Kidney (tissue), 13 donors: ENCODE measurements at regions not wholly inside any gene's neighbourhood (a gene's known extent, or its start where the extent isn't known, plus 50 kb on each side); places are given as distances from the start of the nearest gene placed in this dataset.

Experiments
- DNase-seq, 5 donors: peaks; one replicate each; pipeline ENCODE4 v3.0.0-alpha.2; 2013 to 2020
- FAIRE-seq: peaks from 2 replicates; lab custom pipeline; 2012; peaks lifted over from hg19 to GRCh38; lab: Jason Lieb, UNC
- H3K27ac ChIP-seq, 2 donors: one replicate each; pipeline ENCODE4 v1.7.0; 2013; ENCODE audit warnings: low read depth in 2 of 2, low read length in 2 of 2, inconsistent platforms in 1 of 2
- H3K27me3 ChIP-seq: one replicate; pipeline ENCODE4 v1.7.1; 2013; ENCODE audit warnings: low read length, inconsistent platforms; ENCODE audit not compliant: control insufficient read depth, insufficient read depth
- H3K36me3 ChIP-seq, 3 donors: one replicate each; pipeline versions ENCODE4 v1.7.0 to v1.7.1; 2013; ENCODE audit warnings: low read length in 3 of 3, control low read depth in 1 of 3, inconsistent platforms in 1 of 3; ENCODE audit not compliant: insufficient read depth in 3 of 3, control insufficient read depth in 2 of 3
- H3K4me1 ChIP-seq, 3 donors: one replicate each; pipeline versions ENCODE4 v1.7.0 to v1.7.1; 2013; ENCODE audit warnings: low read length in 3 of 3, inconsistent platforms in 1 of 3, low read depth in 1 of 3; ENCODE audit not compliant: control insufficient read depth in 2 of 3, insufficient read depth in 2 of 3
- H3K4me3 ChIP-seq, 3 donors: one replicate each; pipeline versions ENCODE4 v1.7.0 to v1.8.1; 2013; ENCODE audit warnings: low read length in 3 of 3, control low read depth in 1 of 3, inconsistent platforms in 1 of 3
- H3K9ac ChIP-seq, 3 donors: one replicate each; pipeline versions ENCODE4 v1.7.0 to v1.7.1; 2013; ENCODE audit warnings: low read length in 3 of 3, control low read depth in 1 of 3, inconsistent platforms in 1 of 3
- H3K9me3 ChIP-seq, 3 donors: one replicate each; pipeline versions ENCODE4 v1.7.0 to v1.7.1; 2013; ENCODE audit warnings: low read length in 3 of 3, control low read depth in 1 of 3, inconsistent platforms in 1 of 3; ENCODE audit not compliant: control insufficient read depth in 2 of 3, insufficient read depth in 1 of 3
- intact Hi-C: fragments of 100-400 bp; cut with DNase I; formaldehyde crosslinking; loops from one replicate; pipeline ENCODE4 v1.11.1; 2022
- TF ChIP-seq, protein P1 (sequence below): IDR thresholded peaks from 3 replicates; pipeline ENCODE4 v1.5.1; 2012; ENCODE audit warnings: mild to moderate bottlenecking, moderate library complexity, borderline replicate concordance; ENCODE audit not compliant: insufficient read depth; ENCODE audit errors: extremely low read depth
- donor health status: control.
- donor health status: control.
- donor health status: control.
- donor health status: control.
- donor health status: control.
- donor health status: DM: yes; HTN: yes; CAD: no.
- donor health status: Normal renal cell carcinoma (clear cell type).

- TF ChIP-seq, protein P1, sequence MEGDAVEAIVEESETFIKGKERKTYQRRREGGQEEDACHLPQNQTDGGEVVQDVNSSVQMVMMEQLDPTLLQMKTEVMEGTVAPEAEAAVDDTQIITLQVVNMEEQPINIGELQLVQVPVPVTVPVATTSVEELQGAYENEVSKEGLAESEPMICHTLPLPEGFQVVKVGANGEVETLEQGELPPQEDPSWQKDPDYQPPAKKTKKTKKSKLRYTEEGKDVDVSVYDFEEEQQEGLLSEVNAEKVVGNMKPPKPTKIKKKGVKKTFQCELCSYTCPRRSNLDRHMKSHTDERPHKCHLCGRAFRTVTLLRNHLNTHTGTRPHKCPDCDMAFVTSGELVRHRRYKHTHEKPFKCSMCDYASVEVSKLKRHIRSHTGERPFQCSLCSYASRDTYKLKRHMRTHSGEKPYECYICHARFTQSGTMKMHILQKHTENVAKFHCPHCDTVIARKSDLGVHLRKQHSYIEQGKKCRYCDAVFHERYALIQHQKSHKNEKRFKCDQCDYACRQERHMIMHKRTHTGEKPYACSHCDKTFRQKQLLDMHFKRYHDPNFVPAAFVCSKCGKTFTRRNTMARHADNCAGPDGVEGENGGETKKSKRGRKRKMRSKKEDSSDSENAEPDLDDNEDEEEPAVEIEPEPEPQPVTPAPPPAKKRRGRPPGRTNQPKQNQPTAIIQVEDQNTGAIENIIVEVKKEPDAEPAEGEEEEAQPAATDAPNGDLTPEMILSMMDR = no peak
- H3K27me3 ChIP-seq = no peaks in the 10 kb centered on the region
- no peak for FAIRE-seq
- no peak overlapping the region for H3K27ac ChIP-seq
- no peaks in the 10 kb centered on the region for H3K9me3 ChIP-seq
- H3K4me3 ChIP-seq = peak overlapping the region in 1 of 3 donors; percentile 26
- no peak overlapping the region for H3K9ac ChIP-seq
- H3K4me1 ChIP-seq = peaks cover 0 to 2% (median 0%) of the 10 kb centered on the region in 3 donors
- DNase-seq = peak in 1 of 5 donors; percentile 5
- intact Hi-C loops = no loop called here
- H3K36me3 ChIP-seq = no peaks in the 10 kb centered on the region
These were observed 1261.9 kb upstream of the CITED2 start for GRCh38 chr6:140636271-140636907.

- intact Hi-C loops = no loop called here
- Histone ChIP-seq H3K36me3 (no peaks in the 10 kb centered on the region), H3K27me3 (no peaks in the 10 kb centered on the region), H3K27ac (no peak overlapping the region), H3K9me3 (peaks cover 0 to 16% (median 0%) of the 10 kb centered on the region in 3 donors), H3K9ac (no peak overlapping the region), H3K4me1 (no peaks in the 10 kb centered on the region), H3K4me3 (no peak overlapping the region)
- DNase-seq (no peak), FAIRE-seq (no peak)
- TF ChIP-seq, protein P1 = no peak
These were observed 1252.6 kb upstream of the CITED2 start for GRCh38 chr6:140627002-140627401.

GRCh38 chr6:140623498-140623897, 1249.0 kb upstream of the CITED2 start:
- no peak for DNase-seq
- Histone ChIP-seq H3K27me3 (no peaks in the 10 kb centered on the region), H3K36me3 (no peaks in the 10 kb centered on the region), H3K9me3 (peaks cover 0 to 16% (median 0%) of the 10 kb centered on the region in 3 donors), H3K27ac (no peak overlapping the region), H3K4me3 (no peak overlapping the region), H3K9ac (no peak overlapping the region), H3K4me1 (no peaks in the 10 kb centered on the region)
- intact Hi-C loops = no loop called here
- FAIRE-seq = no peak
- TF ChIP-seq, protein P1 = no peak
